ENCODE measurements at regions not wholly inside any gene's neighbourhood (a gene's known extent, or its start where the extent isn't known, plus 50 kb on each side); places are given as distances from the start of the nearest gene placed in this dataset.
A peak's percentile ranks its signal among the peaks of the same experiment; 100 is the strongest.
"Not testable (repeated sequence)": the region's sequence is repeated elsewhere in the genome, so short reads cannot be mapped to it uniquely, and the experiment has no call there.

- Mint-ChIP-seq H3K9me3 (ENCODE audit: unreplicated experiment) (no peaks in the 10 kb centered on the region), H3K36me3 (ENCODE audit: unreplicated experiment) (no peaks in the 10 kb centered on the region), H3K4me3 (ENCODE audit: unreplicated experiment) (no peak overlapping the region), H3K27me3 (ENCODE audit: unreplicated experiment) (no peaks in the 10 kb centered on the region), H3K4me1 (ENCODE audit: unreplicated experiment) (no peaks in the 10 kb centered on the region), H3K27ac (ENCODE audit: unreplicated experiment) (no peak overlapping the region)
- no peak for TF ChIP-seq CTCF (IDR thresholded peaks at IDR 0.05)
- DNase-seq (ENCODE audit: extremely low spot score, unreplicated experiment): no peak
Measured at GRCh38 chr12:131340616-131341210, 370.2 kb upstream of the SFSWAP start.

GRCh38 chr12:131341608-131342007 lies 369.3 kb upstream of the SFSWAP start:
- H3K4me1 Mint-ChIP-seq (ENCODE audit: unreplicated experiment); H3K27me3 Mint-ChIP-seq (ENCODE audit: unreplicated experiment): not testable (repeated sequence)

GRCh38 chr12:131343436-131343835 lies 367.5 kb upstream of the SFSWAP start:
- H3K27ac Mint-ChIP-seq (ENCODE audit: unreplicated experiment); DNase-seq (ENCODE audit: extremely low spot score, unreplicated experiment); H3K4me1 Mint-ChIP-seq (ENCODE audit: unreplicated experiment); H3K36me3 Mint-ChIP-seq (ENCODE audit: unreplicated experiment); H3K4me3 Mint-ChIP-seq (ENCODE audit: unreplicated experiment); H3K27me3 Mint-ChIP-seq (ENCODE audit: unreplicated experiment); H3K9me3 Mint-ChIP-seq (ENCODE audit: unreplicated experiment): not testable (repeated sequence)

More at GRCh38 chr12:131341608-131342007, 369.3 kb upstream of the SFSWAP start:
- H3K27ac Mint-ChIP-seq (ENCODE audit: unreplicated experiment); H3K9me3 Mint-ChIP-seq (ENCODE audit: unreplicated experiment); H3K4me3 Mint-ChIP-seq (ENCODE audit: unreplicated experiment); H3K36me3 Mint-ChIP-seq (ENCODE audit: unreplicated experiment); DNase-seq (ENCODE audit: extremely low spot score, unreplicated experiment): not testable (repeated sequence)

GRCh38 chr12:131344715-131345520 lies 366.0 kb upstream of the SFSWAP start:
- peak; percentile 76 for DNase-seq (ENCODE audit: extremely low spot score, unreplicated experiment)
- H3K36me3 Mint-ChIP-seq (ENCODE audit: unreplicated experiment); H3K27me3 Mint-ChIP-seq (ENCODE audit: unreplicated experiment); H3K4me3 Mint-ChIP-seq (ENCODE audit: unreplicated experiment); H3K27ac Mint-ChIP-seq (ENCODE audit: unreplicated experiment); H3K9me3 Mint-ChIP-seq (ENCODE audit: unreplicated experiment): not testable (repeated sequence)
- H3K4me1 Mint-ChIP-seq (ENCODE audit: unreplicated experiment): peaks cover 12% of the 10 kb centered on the region

GRCh38 chr12:131345521-131346436 lies 365.1 kb upstream of the SFSWAP start:
- Mint-ChIP-seq H3K27ac (ENCODE audit: unreplicated experiment) (no peak overlapping the region), H3K4me1 (ENCODE audit: unreplicated experiment) (peaks cover 12% of the 10 kb centered on the region), H3K36me3 (ENCODE audit: unreplicated experiment) (no peaks in the 10 kb centered on the region), H3K9me3 (ENCODE audit: unreplicated experiment) (no peaks in the 10 kb centered on the region), H3K4me3 (ENCODE audit: unreplicated experiment) (no peak overlapping the region), H3K27me3 (ENCODE audit: unreplicated experiment) (no peaks in the 10 kb centered on the region)
- DNase-seq (ENCODE audit: extremely low spot score, unreplicated experiment): peak; percentile 82
- no peak for TF ChIP-seq CTCF (IDR thresholded peaks at IDR 0.05)

GRCh38 chr12:131346555-131347344 lies 364.1 kb upstream of the SFSWAP start:
- H3K36me3 Mint-ChIP-seq (ENCODE audit: unreplicated experiment): no peaks in the 10 kb centered on the region
- DNase-seq (ENCODE audit: extremely low spot score, unreplicated experiment): peak; percentile 59
- peaks cover 12% of the 10 kb centered on the region for H3K4me1 Mint-ChIP-seq (ENCODE audit: unreplicated experiment)
- no peak overlapping the region for H3K4me3 Mint-ChIP-seq (ENCODE audit: unreplicated experiment)
- H3K27ac Mint-ChIP-seq (ENCODE audit: unreplicated experiment): no peak overlapping the region
- no peaks in the 10 kb centered on the region for H3K27me3 Mint-ChIP-seq (ENCODE audit: unreplicated experiment)
- no peaks in the 10 kb centered on the region for H3K9me3 Mint-ChIP-seq (ENCODE audit: unreplicated experiment)
- no peak for TF ChIP-seq CTCF (IDR thresholded peaks at IDR 0.05)
